C4-2B (cell line): ENCODE measurements at regions not wholly inside any gene's neighbourhood (a gene's known extent, or its start where the extent isn't known, plus 50 kb on each side); places are given as distances from the start of the nearest gene placed in this dataset.

Source experiments
- H3K27ac ChIP-seq: fragments of 450-650 bp; 2 replicates; pipeline ENCODE4 v1.5.1; 2017
- ZFX ChIP-seq: fragments of 450-650 bp; IDR thresholded peaks from 2 replicates; pipeline ENCODE4 v1.6.1; 2017
- TF ChIP-seq, protein P1 (sequence below): fragments of 450-650 bp; conservative IDR thresholded peaks from 2 replicates; pipeline ENCODE4 v1.5.1; 2017; ENCODE audit warnings: mild to moderate bottlenecking

DNA sequence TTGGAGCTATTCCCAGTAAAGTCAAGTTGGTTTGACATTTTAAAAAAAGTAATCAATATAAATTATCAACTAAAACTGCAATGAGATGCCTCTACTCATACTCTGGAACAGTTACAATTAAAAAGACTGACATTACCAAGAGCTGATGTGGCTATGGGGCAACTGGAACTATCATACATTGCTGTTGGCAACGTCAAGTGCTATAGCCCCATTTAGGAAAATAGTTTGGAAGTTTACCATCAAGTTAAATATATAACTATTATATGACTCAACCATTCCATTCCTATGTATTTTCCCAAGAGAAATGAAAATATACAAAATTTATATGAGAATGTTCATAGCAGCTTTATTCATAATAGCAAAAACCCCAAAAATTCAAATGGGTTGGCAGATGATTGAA lies 111.4 kb upstream of the HDGFL1 start:
- H3K27ac ChIP-seq: no peak overlapping the region
- TF ChIP-seq, protein P1, sequence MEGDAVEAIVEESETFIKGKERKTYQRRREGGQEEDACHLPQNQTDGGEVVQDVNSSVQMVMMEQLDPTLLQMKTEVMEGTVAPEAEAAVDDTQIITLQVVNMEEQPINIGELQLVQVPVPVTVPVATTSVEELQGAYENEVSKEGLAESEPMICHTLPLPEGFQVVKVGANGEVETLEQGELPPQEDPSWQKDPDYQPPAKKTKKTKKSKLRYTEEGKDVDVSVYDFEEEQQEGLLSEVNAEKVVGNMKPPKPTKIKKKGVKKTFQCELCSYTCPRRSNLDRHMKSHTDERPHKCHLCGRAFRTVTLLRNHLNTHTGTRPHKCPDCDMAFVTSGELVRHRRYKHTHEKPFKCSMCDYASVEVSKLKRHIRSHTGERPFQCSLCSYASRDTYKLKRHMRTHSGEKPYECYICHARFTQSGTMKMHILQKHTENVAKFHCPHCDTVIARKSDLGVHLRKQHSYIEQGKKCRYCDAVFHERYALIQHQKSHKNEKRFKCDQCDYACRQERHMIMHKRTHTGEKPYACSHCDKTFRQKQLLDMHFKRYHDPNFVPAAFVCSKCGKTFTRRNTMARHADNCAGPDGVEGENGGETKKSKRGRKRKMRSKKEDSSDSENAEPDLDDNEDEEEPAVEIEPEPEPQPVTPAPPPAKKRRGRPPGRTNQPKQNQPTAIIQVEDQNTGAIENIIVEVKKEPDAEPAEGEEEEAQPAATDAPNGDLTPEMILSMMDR: no peak
- no peak for TF ChIP-seq ZFX

DNA sequence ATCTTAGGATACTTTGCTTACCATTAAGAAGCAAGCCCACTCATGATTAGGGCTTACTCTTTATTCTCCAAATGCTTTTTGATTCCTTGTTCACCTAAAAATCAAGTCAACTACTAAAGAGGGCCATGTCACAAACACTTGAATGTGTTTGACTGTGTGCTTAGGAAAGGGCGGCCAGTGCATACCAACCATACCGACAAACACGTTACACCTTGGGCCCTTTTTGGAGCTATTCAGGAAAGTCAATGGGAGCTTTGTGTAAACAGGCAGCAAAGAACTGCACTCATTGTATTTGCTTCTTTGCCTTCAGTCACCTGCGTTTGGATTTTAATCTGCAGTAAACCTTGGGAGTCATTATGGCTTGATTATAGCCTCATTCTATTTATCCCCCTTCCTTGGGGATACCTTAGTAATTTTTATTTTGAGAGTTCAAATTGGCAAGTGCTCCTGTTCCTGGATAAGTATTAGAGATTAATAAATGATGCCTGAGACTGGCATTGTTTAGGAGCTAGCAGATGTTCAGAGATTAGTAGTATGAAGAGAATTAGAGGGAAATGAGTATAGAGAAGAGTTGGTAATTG lies 102.6 kb upstream of the HDGFL1 start:
- TF ChIP-seq, protein P1: no peak
- no peak for TF ChIP-seq ZFX
- no peak overlapping the region for H3K27ac ChIP-seq

DNA sequence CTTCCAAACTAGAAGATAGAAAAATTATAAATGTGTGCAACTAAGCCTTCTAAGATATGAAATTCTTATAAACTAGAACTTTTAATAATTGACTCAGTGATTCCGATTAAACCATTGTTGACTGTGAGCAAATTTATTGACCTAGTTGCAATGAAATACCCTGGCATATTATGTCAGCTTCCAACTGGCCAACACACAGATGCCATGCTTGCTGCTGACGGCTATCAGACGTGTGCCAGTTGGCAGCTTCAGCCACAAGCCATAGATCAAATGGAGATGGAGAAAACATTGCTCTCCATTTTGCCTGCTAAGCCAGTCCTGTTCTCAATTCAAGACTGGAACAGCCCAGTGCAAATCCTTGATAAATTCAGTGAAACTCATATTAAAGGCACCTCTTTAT lies 101.7 kb upstream of the HDGFL1 start:
- TF ChIP-seq, protein P1: no peak
- no peak for TF ChIP-seq ZFX
- no peak overlapping the region for H3K27ac ChIP-seq

DNA sequence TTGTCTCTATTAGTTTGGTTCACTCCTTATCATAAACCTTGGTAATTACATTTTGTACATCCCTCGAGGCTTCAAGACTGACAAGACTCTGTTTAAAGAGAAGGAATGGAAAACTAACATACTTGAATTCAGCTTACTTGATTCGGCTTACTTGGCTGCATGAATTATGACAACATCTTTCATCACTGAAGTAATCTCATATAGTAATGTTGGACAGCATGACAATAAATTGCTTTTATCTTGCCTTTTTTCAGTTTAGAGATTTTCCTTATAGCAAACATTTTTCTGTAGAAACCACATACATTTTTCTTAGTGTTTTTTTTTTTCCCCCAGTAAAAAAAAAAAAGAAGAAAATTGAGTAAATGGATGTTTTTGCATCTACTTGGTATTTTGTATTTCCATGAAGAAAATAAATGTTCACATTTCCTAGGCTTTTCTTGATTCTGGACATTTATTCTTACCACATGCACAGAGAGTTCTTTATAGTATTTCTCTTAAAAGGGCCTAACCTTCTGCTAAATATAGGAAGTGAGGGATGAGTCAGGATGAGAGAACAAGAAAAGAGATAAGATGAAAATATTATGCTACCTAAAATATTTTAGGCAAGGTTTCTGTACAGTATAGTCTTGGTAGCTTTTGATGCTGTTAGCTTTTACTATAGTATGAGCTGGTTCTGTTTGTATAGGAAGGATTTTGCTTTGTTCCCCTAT lies 101.0 kb upstream of the HDGFL1 start:
- no peak overlapping the region for H3K27ac ChIP-seq
- TF ChIP-seq, protein P1: no peak
- TF ChIP-seq ZFX: no peak

DNA sequence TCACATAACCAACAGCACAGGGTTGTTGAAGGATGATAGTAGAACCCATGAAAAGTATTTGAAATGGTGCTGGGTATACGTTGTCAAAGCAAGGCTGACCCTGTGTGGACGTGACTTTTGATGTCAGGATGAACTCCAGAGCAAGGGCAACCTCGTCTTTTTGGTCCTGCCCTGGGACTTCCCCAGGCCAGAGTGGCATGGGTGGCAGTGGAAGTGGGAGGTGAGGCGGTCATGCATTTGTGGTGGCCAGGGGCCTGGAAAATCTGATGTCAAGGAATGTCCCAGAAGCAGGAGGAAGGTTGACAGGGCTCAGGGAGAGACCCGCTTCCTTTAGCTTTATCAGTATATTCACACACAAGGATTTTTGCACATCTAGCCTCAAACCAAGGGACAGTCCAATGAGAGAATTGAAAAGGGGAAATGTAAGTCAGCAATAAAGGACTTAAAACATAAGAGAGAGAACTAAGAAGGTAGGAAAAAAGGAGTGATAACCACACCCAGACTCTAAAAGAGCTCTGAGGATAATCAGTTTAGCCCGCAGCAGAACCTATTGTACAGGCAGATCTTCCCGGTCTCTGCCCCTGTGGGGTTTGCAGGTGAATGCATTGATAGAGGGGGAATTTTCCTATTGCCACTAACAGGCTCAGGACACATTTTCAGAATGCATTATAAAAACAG lies 98.8 kb upstream of the HDGFL1 start:
- peak overlapping the region; percentile 57 for H3K27ac ChIP-seq
- TF ChIP-seq, protein P1: no peak
- TF ChIP-seq ZFX: no peak

DNA sequence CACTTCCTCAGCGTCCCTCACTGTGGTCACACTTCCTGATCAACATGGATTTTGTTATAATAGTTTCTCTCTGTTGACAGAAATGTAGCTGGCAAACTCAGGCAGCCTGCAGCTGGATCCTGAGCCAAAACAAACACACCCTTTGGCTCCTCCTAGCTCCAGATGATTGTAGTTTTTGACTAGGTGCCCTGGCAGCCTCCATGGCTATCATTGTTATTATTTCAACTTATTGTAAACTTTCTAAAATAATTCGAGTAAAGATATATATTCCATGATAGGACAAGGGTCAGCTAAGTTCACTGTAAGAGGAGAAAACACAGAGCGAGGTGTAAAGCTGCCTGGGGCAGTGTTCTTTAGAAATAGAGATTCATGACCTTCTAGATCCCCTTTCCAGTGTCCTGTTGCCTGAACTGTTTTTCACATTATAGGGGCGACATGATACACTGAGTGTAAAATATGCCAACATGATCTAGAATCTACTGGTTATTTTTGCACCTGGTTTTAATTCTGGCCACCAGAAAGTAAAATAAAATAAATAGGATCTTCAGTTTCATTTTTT lies 98.2 kb upstream of the HDGFL1 start:
- peak overlapping the region; percentile 57; the same call in 1 of the 2 replicates for H3K27ac ChIP-seq
- TF ChIP-seq, protein P1: peak; percentile 22
- TF ChIP-seq ZFX: no peak

DNA sequence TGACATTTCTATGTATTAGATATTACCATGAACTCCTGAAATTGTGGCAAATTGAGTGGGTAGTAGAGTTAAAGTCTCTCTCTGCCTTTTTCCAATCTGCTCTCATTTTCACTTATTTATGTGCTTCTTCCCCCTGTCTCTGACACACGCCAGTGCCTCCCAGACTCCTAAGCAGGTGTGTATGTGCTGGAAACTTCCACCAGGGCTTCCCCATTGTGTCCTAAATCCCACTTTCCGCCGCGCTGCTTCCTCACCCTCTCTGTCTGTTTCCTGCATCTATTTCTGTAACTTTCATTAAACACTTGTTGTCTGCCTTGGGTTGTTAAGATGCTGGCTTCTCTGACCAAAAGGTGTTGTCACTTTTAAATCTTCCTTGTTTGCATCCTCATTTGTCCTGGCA lies 97.6 kb upstream of the HDGFL1 start:
- H3K27ac ChIP-seq: peak overlapping the region; percentile 50; the same call in 1 of the 2 replicates
- TF ChIP-seq ZFX: no peak
- TF ChIP-seq, protein P1: no peak
